HCT116 (cell line): ENCODE measurements at regions not wholly inside any gene's neighbourhood (a gene's known extent, or its start where the extent isn't known, plus 50 kb on each side); places are given as distances from the start of the nearest gene placed in this dataset.

Experiments used
- EZH2 ChIP-seq: fragments of 200-600 bp; sonication (generic); IDR thresholded peaks from 2 replicates; pipeline ENCODE4 v1.6.1; 2017; ENCODE audit warnings: antibody characterized with exemption, mixed run types
- JUND ChIP-seq: IDR thresholded peaks from 2 replicates; pipeline ENCODE4 v1.6.1; 2012
- POLR2A ChIP-seq: IDR thresholded peaks from 2 replicates; pipeline ENCODE4 v1.7.0; 2011; ENCODE audit warnings: borderline replicate concordance; ENCODE audit not compliant: insufficient read depth, insufficient read length; ENCODE audit errors: extremely low read depth
- RAD21 ChIP-seq: IDR thresholded peaks from 2 replicates; pipeline ENCODE4 v1.6.1; 2012; ENCODE audit warnings: low read depth, mild to moderate bottlenecking
- YY1 ChIP-seq: IDR thresholded peaks from 2 replicates; pipeline ENCODE4 v1.6.1; 2011; ENCODE audit warnings: low read length, low read depth, moderate library complexity, mild to moderate bottlenecking; ENCODE audit not compliant: insufficient replicate concordance; ENCODE audit errors: extremely low read depth
- TF ChIP-seq, protein P1 (sequence below), 3 experiments: fragments of 200-600 bp in 1 of 3; sonication (generic) in 1 of 3; IDR thresholded peaks in 2 of 3; conservative IDR thresholded peaks in 1 of 3; 2 replicates each; pipeline ENCODE4 v1.5.1; 2012 to 2017; ENCODE audit warnings: low read depth in 2 of 3, low read length in 2 of 3, antibody characterized with exemption in 1 of 3, borderline replicate concordance in 1 of 3, control low read depth in 1 of 3, mild to moderate bottlenecking in 1 of 3, mixed read lengths in 1 of 3, mixed run types in 1 of 3, moderate library complexity in 1 of 3; ENCODE audit not compliant: insufficient read depth in 1 of 3
- TF ChIP-seq, protein P2 (sequence below): IDR thresholded peaks from 2 replicates; pipeline ENCODE4 v1.6.1; 2012

DNA sequence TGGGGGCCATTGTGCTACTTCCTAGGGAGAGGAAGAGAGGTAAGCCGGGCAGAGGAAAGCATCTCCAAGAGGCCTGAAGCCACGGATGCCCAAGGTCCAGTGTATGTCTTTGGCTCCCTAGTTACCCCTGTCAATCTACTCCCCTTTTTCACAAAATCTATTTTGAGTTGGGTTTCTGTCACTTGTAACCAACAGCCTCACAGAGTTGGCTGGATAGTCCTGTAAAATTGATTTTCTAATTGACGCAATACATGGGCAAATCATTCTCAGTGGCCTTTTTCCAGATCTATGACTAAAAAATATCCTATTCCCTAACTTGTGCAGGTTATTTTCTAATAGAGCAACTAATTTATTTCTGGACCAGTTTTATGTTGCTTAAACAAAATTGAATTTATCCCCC lies 168.4 kb downstream of the IRS1 start:
- TF ChIP-seq YY1 (no peak), RAD21 (no peak), POLR2A (no peak), JUND (no peak), EZH2 (no peak)
- TF ChIP-seq, protein P1, sequence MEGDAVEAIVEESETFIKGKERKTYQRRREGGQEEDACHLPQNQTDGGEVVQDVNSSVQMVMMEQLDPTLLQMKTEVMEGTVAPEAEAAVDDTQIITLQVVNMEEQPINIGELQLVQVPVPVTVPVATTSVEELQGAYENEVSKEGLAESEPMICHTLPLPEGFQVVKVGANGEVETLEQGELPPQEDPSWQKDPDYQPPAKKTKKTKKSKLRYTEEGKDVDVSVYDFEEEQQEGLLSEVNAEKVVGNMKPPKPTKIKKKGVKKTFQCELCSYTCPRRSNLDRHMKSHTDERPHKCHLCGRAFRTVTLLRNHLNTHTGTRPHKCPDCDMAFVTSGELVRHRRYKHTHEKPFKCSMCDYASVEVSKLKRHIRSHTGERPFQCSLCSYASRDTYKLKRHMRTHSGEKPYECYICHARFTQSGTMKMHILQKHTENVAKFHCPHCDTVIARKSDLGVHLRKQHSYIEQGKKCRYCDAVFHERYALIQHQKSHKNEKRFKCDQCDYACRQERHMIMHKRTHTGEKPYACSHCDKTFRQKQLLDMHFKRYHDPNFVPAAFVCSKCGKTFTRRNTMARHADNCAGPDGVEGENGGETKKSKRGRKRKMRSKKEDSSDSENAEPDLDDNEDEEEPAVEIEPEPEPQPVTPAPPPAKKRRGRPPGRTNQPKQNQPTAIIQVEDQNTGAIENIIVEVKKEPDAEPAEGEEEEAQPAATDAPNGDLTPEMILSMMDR (IDR thresholded peaks at IDR 0.05 in 2 of 3, conservative IDR thresholded peaks at IDR 0.05 in 1 of 3; ENCODE audit: borderline replicate concordance in 1 of 3, insufficient read depth in 1 of 3, low read depth in 2 of 3, low read length in 2 of 3), result no peak
- TF ChIP-seq, protein P2, sequence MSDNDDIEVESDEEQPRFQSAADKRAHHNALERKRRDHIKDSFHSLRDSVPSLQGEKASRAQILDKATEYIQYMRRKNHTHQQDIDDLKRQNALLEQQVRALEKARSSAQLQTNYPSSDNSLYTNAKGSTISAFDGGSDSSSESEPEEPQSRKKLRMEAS, result no peak
